GM12878 (cell line): ENCODE measurements at regions not wholly inside any gene's neighbourhood (a gene's known extent, or its start where the extent isn't known, plus 50 kb on each side); places are given as distances from the start of the nearest gene placed in this dataset.

Experiments
- ATAC-seq: fragments of 200-7000 bp; cut with Tn5 transposase; 3 replicates; pipeline ENCODE4 v1.9.1; 2020; ENCODE audit warnings: mild to moderate bottlenecking, moderate library complexity
- BruUV-seq: library from RNA; stranded (reverse); fragments of 400-500 nt; replicated peaks from 2 replicates; lab custom pipeline; 2021; lab: Mats Ljungman, UMichigan
- CTCF ChIA-PET: fragments of 300-600 bp; sonication (Branson Sonifier 250); formaldehyde crosslinking; extraction: SDS; loops from one replicate; lab custom pipeline; 2021; ENCODE audit warnings: inconsistent platforms; lab: Yijun Ruan, JAX
- POLR2A ChIA-PET: fragments of 350-600 bp; formaldehyde crosslinking; extraction: SDS; loops from one replicate; lab custom pipeline; 2021; ENCODE audit warnings: inconsistent platforms; lab: Charles Lee
- RAD21 ChIA-PET: fragments of 300-600 bp; sonication (Branson Sonifier 250); formaldehyde crosslinking; loops from one replicate; lab custom pipeline; 2023; ENCODE audit warnings: antibody characterized with exemption; ENCODE audit not compliant: unreplicated experiment; lab: Charles Lee
- SMC1A ChIA-PET: fragments of 300-600 bp; sonication (Branson Sonifier 250); formaldehyde crosslinking; loops from one replicate; lab custom pipeline; 2023; ENCODE audit not compliant: unreplicated experiment, uncharacterized antibody; lab: Charles Lee
- DNase-seq: peaks from one replicate; pipeline ENCODE4 v3.0.0-alpha.2; 2011; ENCODE audit warnings: low read depth, low spot score
- FAIRE-seq: peaks from 3 replicates; lab custom pipeline; 2011; peaks lifted over from hg19 to GRCh38; lab: Jason Lieb, UNC
- H2AFZ ChIP-seq: 2 replicates; pipeline ENCODE4 v1.6.0; 2011; ENCODE audit warnings: low read depth, low read length, control low read depth; ENCODE audit not compliant: control insufficient read depth
- H3K27ac ChIP-seq: 2 replicates; pipeline ENCODE4 v1.5.1; 2011; ENCODE audit warnings: control low read depth; ENCODE audit not compliant: control insufficient read depth, insufficient read depth
- H3K27me3 ChIP-seq, 2 experiments: replicated peaks in 1 of 2; 2 replicates each; pipeline versions ENCODE4 v1.6.0 to v1.6.1; 2011; ENCODE audit warnings: low read length in 1 of 2; ENCODE audit not compliant: control insufficient read depth in 2 of 2, insufficient read depth in 2 of 2
- H3K36me3 ChIP-seq, 2 experiments: 2 replicates each; pipeline ENCODE4 v1.5.1; 2011; ENCODE audit warnings: low read length in 1 of 2; ENCODE audit not compliant: control insufficient read depth in 2 of 2, insufficient read depth in 2 of 2
- H3K4me1 ChIP-seq: 2 replicates; pipeline ENCODE4 v1.6.1; 2011; ENCODE audit warnings: mild to moderate bottlenecking, low read length, moderate library complexity, mixed read lengths; ENCODE audit not compliant: control insufficient read depth, insufficient read depth
- H3K4me2 ChIP-seq: 2 replicates; pipeline ENCODE4 v1.6.0; 2011; ENCODE audit warnings: control low read depth; ENCODE audit not compliant: control insufficient read depth, insufficient read depth
- H3K4me3 ChIP-seq: fragments of 200-600 bp; sonication (generic); 2 replicates; pipeline ENCODE4 v1.5.1; 2016
- H3K79me2 ChIP-seq: 2 replicates; pipeline ENCODE4 v1.6.0; 2011; ENCODE audit warnings: low read length; ENCODE audit not compliant: control insufficient read depth, insufficient read depth
- H3K9ac ChIP-seq: 2 replicates; pipeline ENCODE4 v1.8.0; 2011; ENCODE audit warnings: low read length, control low read depth, mixed read lengths; ENCODE audit not compliant: control insufficient read depth, insufficient read depth
- H3K9me3 ChIP-seq: replicated peaks from 3 replicates; pipeline ENCODE4 v1.5.1; 2011; ENCODE audit warnings: mild to moderate bottlenecking, low read length; ENCODE audit not compliant: control insufficient read depth, insufficient read depth
- H4K20me1 ChIP-seq: 2 replicates; pipeline ENCODE4 v1.6.0; 2011; ENCODE audit not compliant: control insufficient read depth, insufficient read depth
- ATF7 ChIP-seq: fragments of 450-650 bp; IDR thresholded peaks from 2 replicates; pipeline ENCODE4 v1.6.1; 2016; ENCODE audit warnings: low read depth, mild to moderate bottlenecking
- DPF2 ChIP-seq: fragments of 450-650 bp; IDR thresholded peaks from 2 replicates; pipeline ENCODE4 v1.6.1; 2017; ENCODE audit warnings: mild to moderate bottlenecking
- EP300 ChIP-seq, 2 experiments: fragments of 150-350 bp in 1 of 2; IDR thresholded peaks; 2 replicates each; pipeline ENCODE4 v1.6.1; 2011 to 2012; ENCODE audit warnings: low read depth in 2 of 2, low read length in 2 of 2, borderline replicate concordance in 1 of 2, improper control_type of control experiment in 1 of 2, inconsistent platforms in 1 of 2; ENCODE audit not compliant: control insufficient read depth in 1 of 2
- EZH2 ChIP-seq: IDR thresholded peaks from 2 replicates; pipeline ENCODE4 v1.6.1; 2012; ENCODE audit warnings: low read depth, mild to moderate bottlenecking, control low read depth, inconsistent platforms, low read length, borderline replicate concordance; ENCODE audit not compliant: control insufficient read depth
- HDGF ChIP-seq: fragments of 450-650 bp; IDR thresholded peaks from 2 replicates; pipeline ENCODE4 v1.6.1; 2016; ENCODE audit warnings: antibody characterized with exemption
- KLF5 ChIP-seq: fragments of 450-650 bp; IDR thresholded peaks from 2 replicates; pipeline ENCODE4 v1.6.1; 2014; ENCODE audit warnings: mild to moderate bottlenecking; ENCODE audit not compliant: partially characterized antibody
- NFYB ChIP-seq: IDR thresholded peaks from 2 replicates; pipeline ENCODE4 v1.6.1; 2011; ENCODE audit warnings: low read depth, mild to moderate bottlenecking, low read length, improper control_type of control experiment, moderate library complexity; ENCODE audit not compliant: insufficient read depth
- PAX8 ChIP-seq: fragments of 450-650 bp; IDR thresholded peaks from 2 replicates; pipeline ENCODE4 v1.6.1; 2017; ENCODE audit warnings: mild to moderate bottlenecking, moderate library complexity
- PML ChIP-seq: IDR thresholded peaks from 2 replicates; pipeline ENCODE4 v1.6.1; 2012; ENCODE audit warnings: low read length, inconsistent platforms
- RB1 ChIP-seq: fragments of 450-650 bp; formaldehyde crosslinking; IDR thresholded peaks from 2 replicates; pipeline ENCODE4 v1.6.1; 2017; ENCODE audit warnings: mild to moderate bottlenecking, borderline replicate concordance
- RBBP5 ChIP-seq: fragments of 200-600 bp; sonication (generic); conservative IDR thresholded peaks from 2 replicates; pipeline ENCODE4 v1.6.1; 2016
- SRF ChIP-seq, 2 experiments: IDR thresholded peaks; 2 replicates each; pipeline ENCODE4 v1.6.1; 2011; ENCODE audit warnings: low read depth in 2 of 2, low read length in 2 of 2, mild to moderate bottlenecking in 1 of 2, moderate library complexity in 1 of 2
- WGBS: methylation state at CpG from one replicate; pipeline ENCODE4 v1.1.6; 2016; ENCODE audit warnings: low lambda C conversion rate; ENCODE audit not compliant: insufficient replicate concordance, insufficient coverage; ENCODE audit errors: missing lambda C conversion rate; 5-methylcytosine and 5-hydroxymethylcytosine counted together
- in situ Hi-C: fragments of 300-500 bp; cut with MboI; formaldehyde crosslinking; loops from 9 replicates; pipeline ENCODE4 v1.14.3; 2018; ENCODE audit warnings: mixed read lengths
- intact Hi-C: fragments of 100-400 bp; cut with micrococcal nuclease; formaldehyde crosslinking; loops from one replicate; pipeline ENCODE4 v1.14.2; 2022; ENCODE audit not compliant: unreplicated experiment
- TF ChIP-seq, protein P1 (sequence below): IDR thresholded peaks from 2 replicates; pipeline ENCODE4 v1.6.1; 2011; ENCODE audit warnings: mild to moderate bottlenecking, low read depth, low read length, moderate library complexity; ENCODE audit not compliant: insufficient replicate concordance
- TF ChIP-seq, protein P2 (sequence below): fragments of 450-650 bp; IDR thresholded peaks from 2 replicates; pipeline ENCODE4 v1.6.1; 2016; ENCODE audit warnings: mild to moderate bottlenecking
- TF ChIP-seq, protein P3 (sequence below): IDR thresholded peaks from 2 replicates; pipeline ENCODE4 v1.6.1; 2012; ENCODE audit warnings: improper control_type of control experiment, low read depth, low read length; ENCODE audit not compliant: insufficient replicate concordance

DNA sequence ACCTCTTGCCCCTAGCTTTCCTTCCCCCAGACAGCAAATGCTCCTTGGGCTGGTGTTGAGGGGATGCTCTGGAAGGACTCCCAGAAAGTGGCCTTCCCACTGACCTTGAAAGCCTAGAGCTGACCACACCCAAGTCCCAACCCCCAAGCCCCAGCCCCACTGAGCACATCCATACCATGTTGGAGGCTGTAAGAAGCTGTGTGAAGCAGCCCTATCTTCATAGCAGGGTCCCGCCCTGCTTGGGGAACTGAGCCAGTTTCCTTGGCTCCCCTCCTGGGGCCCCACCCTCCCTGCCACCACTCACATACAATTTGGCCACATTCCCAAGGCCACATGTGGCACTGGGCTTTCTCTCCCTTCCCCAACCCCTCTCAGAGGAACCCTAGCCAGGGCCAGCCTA lies 72.3 kb upstream of the CACUL1 start:
- WGBS: 0% methylated on average over 1 of the region's 1 CpG
- no peaks in the 10 kb centered on the region for H4K20me1 ChIP-seq
- no peaks in the 10 kb centered on the region for H3K9me3 ChIP-seq
- intact Hi-C loops: no loop called here
- no peaks in the 10 kb centered on the region; a peak in 2 of 4 replicates for H3K27me3 ChIP-seq
- no peak overlapping the region for H2AFZ ChIP-seq
- ChIA-PET CTCF (interaction anchor here (1.6 kb wide), 1 partner anchor 23 kb away, joined by 5 read pairs; no protein-coding TSS in a partner anchor), POLR2A (no interaction called here), RAD21 (no interaction called here), SMC1A (interaction anchor here (0.5 kb wide), 1 partner anchor 451 kb away, joined by 3 read pairs; no protein-coding TSS in a partner anchor)
- in situ Hi-C loops: no loop called here
- H3K4me2 ChIP-seq: no peak overlapping the region
- DNase-seq: no peak
- H3K27ac ChIP-seq: no peak overlapping the region
- no peak overlapping the region for H3K9ac ChIP-seq
- H3K4me1 ChIP-seq: no peaks in the 10 kb centered on the region
- H3K79me2 ChIP-seq: no peaks in the 10 kb centered on the region
- no peak for ATAC-seq
- TF ChIP-seq HDGF: no peak
- TF ChIP-seq, protein P1, sequence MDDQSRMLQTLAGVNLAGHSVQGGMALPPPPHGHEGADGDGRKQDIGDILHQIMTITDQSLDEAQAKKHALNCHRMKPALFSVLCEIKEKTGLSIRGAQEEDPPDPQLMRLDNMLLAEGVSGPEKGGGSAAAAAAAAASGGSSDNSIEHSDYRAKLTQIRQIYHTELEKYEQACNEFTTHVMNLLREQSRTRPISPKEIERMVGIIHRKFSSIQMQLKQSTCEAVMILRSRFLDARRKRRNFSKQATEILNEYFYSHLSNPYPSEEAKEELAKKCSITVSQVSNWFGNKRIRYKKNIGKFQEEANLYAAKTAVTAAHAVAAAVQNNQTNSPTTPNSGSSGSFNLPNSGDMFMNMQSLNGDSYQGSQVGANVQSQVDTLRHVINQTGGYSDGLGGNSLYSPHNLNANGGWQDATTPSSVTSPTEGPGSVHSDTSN: no peak
- no peak for TF ChIP-seq EP300 (IDR thresholded peaks at IDR 0.05; ENCODE audit: borderline replicate concordance in 1 of 2, control insufficient read depth in 1 of 2, low read depth in 2 of 2, low read length in 2 of 2)
- no peak for TF ChIP-seq ATF7
- TF ChIP-seq, protein P2, sequence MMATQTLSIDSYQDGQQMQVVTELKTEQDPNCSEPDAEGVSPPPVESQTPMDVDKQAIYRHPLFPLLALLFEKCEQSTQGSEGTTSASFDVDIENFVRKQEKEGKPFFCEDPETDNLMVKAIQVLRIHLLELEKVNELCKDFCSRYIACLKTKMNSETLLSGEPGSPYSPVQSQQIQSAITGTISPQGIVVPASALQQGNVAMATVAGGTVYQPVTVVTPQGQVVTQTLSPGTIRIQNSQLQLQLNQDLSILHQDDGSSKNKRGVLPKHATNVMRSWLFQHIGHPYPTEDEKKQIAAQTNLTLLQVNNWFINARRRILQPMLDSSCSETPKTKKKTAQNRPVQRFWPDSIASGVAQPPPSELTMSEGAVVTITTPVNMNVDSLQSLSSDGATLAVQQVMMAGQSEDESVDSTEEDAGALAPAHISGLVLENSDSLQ: no peak
- no peak for TF ChIP-seq DPF2
- TF ChIP-seq NFYB: no peak
- TF ChIP-seq SRF (IDR thresholded peaks at IDR 0.05; ENCODE audit: low read depth in 2 of 2, low read length in 2 of 2): no peak
- TF ChIP-seq PAX8: no peak
- no peak for TF ChIP-seq EZH2
- TF ChIP-seq RB1: no peak
- TF ChIP-seq KLF5: no peak
- TF ChIP-seq, protein P3, sequence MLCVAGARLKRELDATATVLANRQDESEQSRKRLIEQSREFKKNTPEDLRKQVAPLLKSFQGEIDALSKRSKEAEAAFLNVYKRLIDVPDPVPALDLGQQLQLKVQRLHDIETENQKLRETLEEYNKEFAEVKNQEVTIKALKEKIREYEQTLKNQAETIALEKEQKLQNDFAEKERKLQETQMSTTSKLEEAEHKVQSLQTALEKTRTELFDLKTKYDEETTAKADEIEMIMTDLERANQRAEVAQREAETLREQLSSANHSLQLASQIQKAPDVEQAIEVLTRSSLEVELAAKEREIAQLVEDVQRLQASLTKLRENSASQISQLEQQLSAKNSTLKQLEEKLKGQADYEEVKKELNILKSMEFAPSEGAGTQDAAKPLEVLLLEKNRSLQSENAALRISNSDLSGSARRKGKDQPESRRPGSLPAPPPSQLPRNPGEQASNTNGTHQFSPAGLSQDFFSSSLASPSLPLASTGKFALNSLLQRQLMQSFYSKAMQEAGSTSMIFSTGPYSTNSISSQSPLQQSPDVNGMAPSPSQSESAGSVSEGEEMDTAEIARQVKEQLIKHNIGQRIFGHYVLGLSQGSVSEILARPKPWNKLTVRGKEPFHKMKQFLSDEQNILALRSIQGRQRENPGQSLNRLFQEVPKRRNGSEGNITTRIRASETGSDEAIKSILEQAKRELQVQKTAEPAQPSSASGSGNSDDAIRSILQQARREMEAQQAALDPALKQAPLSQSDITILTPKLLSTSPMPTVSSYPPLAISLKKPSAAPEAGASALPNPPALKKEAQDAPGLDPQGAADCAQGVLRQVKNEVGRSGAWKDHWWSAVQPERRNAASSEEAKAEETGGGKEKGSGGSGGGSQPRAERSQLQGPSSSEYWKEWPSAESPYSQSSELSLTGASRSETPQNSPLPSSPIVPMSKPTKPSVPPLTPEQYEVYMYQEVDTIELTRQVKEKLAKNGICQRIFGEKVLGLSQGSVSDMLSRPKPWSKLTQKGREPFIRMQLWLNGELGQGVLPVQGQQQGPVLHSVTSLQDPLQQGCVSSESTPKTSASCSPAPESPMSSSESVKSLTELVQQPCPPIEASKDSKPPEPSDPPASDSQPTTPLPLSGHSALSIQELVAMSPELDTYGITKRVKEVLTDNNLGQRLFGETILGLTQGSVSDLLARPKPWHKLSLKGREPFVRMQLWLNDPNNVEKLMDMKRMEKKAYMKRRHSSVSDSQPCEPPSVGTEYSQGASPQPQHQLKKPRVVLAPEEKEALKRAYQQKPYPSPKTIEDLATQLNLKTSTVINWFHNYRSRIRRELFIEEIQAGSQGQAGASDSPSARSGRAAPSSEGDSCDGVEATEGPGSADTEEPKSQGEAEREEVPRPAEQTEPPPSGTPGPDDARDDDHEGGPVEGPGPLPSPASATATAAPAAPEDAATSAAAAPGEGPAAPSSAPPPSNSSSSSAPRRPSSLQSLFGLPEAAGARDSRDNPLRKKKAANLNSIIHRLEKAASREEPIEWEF: no peak
- TF ChIP-seq PML: no peak
- TF ChIP-seq RBBP5: no peak
- FAIRE-seq: no peak
- BruUV-seq: no TSS peak
- no peak overlapping the region for H3K4me3 ChIP-seq
- H3K36me3 ChIP-seq: no peaks in the 10 kb centered on the region
